ENCODE measurements at regions not wholly inside any gene's neighbourhood (a gene's known extent, or its start where the extent isn't known, plus 50 kb on each side); places are given as distances from the start of the nearest gene placed in this dataset.

- Histone ChIP-seq H3K4me1 (ENCODE audit: control insufficient read depth, insufficient read depth, low read length, poor library complexity, severe bottlenecking) (no peaks in the 10 kb centered on the region), H3K27ac (ENCODE audit: low read depth, low read length, severe bottlenecking) (no peak overlapping the region), H3K9me3 (ENCODE audit: control insufficient read depth, low read length) (no peaks in the 10 kb centered on the region), H3K36me3 (ENCODE audit: control insufficient read depth, insufficient read depth, low read length) (no peaks in the 10 kb centered on the region), H3K4me3 (ENCODE audit: extremely low read depth, insufficient read depth, low read length, poor library complexity, severe bottlenecking) (no peak overlapping the region)
- no CpG with 5 or more reads among the region's 2 CpGs for WGBS, 2 experiments (ENCODE audit: insufficient coverage in 2 of 2)
Observed at GRCh38 chr13:21785990-21786389, 115.1 kb downstream of the FGF9 start.

DNA sequence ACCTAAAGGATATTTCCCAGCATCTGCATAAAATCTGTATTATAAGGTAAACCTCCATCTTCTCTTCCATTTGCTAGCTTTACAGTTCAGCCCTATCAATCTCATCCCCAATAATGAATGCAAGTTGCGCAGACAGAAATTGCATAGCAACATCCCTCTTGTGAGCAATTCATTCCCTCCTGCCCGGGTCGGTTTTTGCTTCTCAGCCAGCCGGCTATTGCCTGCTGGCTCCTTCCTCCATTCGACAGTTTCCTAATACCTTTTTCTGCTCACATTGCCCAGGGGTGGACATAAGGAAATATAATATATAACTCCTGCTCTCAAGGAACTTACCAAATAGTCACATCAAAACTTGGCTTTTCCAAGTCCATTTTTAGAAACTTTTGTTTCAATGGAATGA, 125.2 kb downstream of the FGF9 start:
- 92 to 100% methylated on average over 3 to 4 of the region's 5 CpGs for WGBS, 2 experiments (ENCODE audit: insufficient coverage in 2 of 2)
- H3K27ac ChIP-seq (ENCODE audit: low read depth, low read length, severe bottlenecking), result no peak overlapping the region
- H3K36me3 ChIP-seq (ENCODE audit: control insufficient read depth, insufficient read depth, low read length), result no peaks in the 10 kb centered on the region
- no peaks in the 10 kb centered on the region for H3K9me3 ChIP-seq (ENCODE audit: control insufficient read depth, low read length)
- no peaks in the 10 kb centered on the region for H3K4me1 ChIP-seq (ENCODE audit: control insufficient read depth, insufficient read depth, low read length, poor library complexity, severe bottlenecking)
- no peak overlapping the region for H3K4me3 ChIP-seq (ENCODE audit: extremely low read depth, insufficient read depth, low read length, poor library complexity, severe bottlenecking)

- H3K9me3 ChIP-seq (ENCODE audit: control insufficient read depth, low read length), result no peaks in the 10 kb centered on the region
- no peak overlapping the region for H3K27ac ChIP-seq (ENCODE audit: low read depth, low read length, severe bottlenecking)
- no peak overlapping the region for H3K4me3 ChIP-seq (ENCODE audit: extremely low read depth, insufficient read depth, low read length, poor library complexity, severe bottlenecking)
- H3K4me1 ChIP-seq (ENCODE audit: control insufficient read depth, insufficient read depth, low read length, poor library complexity, severe bottlenecking), result no peaks in the 10 kb centered on the region
- WGBS, 2 experiments (ENCODE audit: insufficient coverage in 2 of 2), result 75 to 83% methylated on average over 5 to 7 of the region's 11 CpGs
- H3K36me3 ChIP-seq (ENCODE audit: control insufficient read depth, insufficient read depth, low read length), result no peaks in the 10 kb centered on the region
Observed at GRCh38 chr13:21796775-21797514, 126.1 kb downstream of the FGF9 start.

DNA sequence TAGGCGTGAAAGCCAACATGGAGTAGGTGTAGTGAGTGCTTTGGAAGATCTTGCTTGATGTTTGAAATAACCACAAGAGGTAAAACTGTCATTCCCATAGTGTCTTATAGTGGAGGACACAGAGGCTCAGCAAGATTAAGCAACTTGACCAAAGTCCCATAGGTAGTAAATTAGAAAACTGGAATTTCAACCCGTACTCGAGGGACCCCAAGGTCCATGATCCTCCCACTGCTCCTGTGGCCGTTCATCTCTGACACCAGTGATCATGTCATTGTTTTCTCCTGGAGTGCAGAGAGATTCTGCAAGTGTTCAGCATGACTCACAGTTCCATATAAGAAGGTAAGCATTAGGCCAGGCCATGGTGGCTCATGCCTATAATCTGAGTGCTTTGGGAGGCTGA, 126.9 kb downstream of the FGF9 start:
- no peaks in the 10 kb centered on the region for H3K9me3 ChIP-seq (ENCODE audit: control insufficient read depth, low read length)
- 80 to 85% methylated on average over 3 to 4 of the region's 4 CpGs for WGBS, 2 experiments (ENCODE audit: insufficient coverage in 2 of 2)
- H3K27ac ChIP-seq (ENCODE audit: low read depth, low read length, severe bottlenecking), result no peak overlapping the region
- no peak overlapping the region for H3K4me3 ChIP-seq (ENCODE audit: extremely low read depth, insufficient read depth, low read length, poor library complexity, severe bottlenecking)
- H3K4me1 ChIP-seq (ENCODE audit: control insufficient read depth, insufficient read depth, low read length, poor library complexity, severe bottlenecking), result no peaks in the 10 kb centered on the region
- H3K36me3 ChIP-seq (ENCODE audit: control insufficient read depth, insufficient read depth, low read length), result no peaks in the 10 kb centered on the region

DNA sequence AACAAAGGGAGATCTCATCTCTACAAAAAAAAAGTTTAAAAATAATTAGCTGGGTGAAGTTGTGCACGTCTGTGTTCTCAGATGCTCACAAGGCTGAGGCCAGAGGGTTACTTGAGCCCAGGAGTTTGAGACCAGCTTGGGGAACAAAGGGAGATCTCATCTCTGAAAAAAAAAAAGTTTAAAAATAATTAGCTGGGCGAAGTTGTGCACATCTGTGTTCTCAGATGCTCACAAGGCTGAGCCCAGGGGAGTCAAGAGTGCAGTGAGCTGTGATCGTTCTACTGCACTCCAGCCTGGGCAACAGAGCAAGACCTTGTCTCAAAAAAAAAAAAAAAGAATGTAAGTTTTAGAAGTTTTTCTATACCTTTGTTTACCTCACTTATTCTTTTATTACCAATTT, 127.3 kb downstream of the FGF9 start:
- H3K4me1 ChIP-seq (ENCODE audit: control insufficient read depth, insufficient read depth, low read length, poor library complexity, severe bottlenecking), result no peaks in the 10 kb centered on the region
- H3K27ac ChIP-seq (ENCODE audit: low read depth, low read length, severe bottlenecking), result no peak overlapping the region
- WGBS, 2 experiments (ENCODE audit: insufficient coverage in 2 of 2), result 81 to 88% methylated on average over 1 to 2 of the region's 3 CpGs

DNA sequence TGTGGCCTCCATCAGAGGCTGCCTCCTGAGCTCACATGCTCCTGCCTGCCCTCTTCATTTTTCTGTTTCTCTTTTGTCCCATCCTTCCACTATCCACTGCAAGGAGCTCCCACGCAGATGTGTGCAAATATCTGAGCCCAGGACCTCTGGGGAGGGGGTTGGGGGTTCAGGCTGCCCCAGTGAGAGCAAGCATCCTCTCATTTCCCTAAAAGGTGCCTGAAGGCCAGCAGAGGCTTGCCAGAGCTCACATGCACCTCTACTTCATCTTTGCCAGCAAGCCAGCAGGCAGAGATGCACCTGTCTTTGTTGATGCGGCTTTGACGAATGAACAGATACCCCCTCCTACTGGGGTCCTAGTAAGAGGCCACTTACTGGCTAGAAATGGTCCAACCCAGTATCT, 128.8 kb downstream of the FGF9 start:
- Histone ChIP-seq H3K27ac (ENCODE audit: low read depth, low read length, severe bottlenecking) (no peak overlapping the region), H3K4me1 (ENCODE audit: control insufficient read depth, insufficient read depth, low read length, poor library complexity, severe bottlenecking) (no peaks in the 10 kb centered on the region), H3K9me3 (ENCODE audit: control insufficient read depth, low read length) (no peaks in the 10 kb centered on the region), H3K4me3 (ENCODE audit: extremely low read depth, insufficient read depth, low read length, poor library complexity, severe bottlenecking) (no peak overlapping the region), H3K36me3 (ENCODE audit: control insufficient read depth, insufficient read depth, low read length) (no peaks in the 10 kb centered on the region)
- 97 to 100% methylated on average over 2 to 3 of the region's 3 CpGs for WGBS, 2 experiments (ENCODE audit: insufficient coverage in 2 of 2)

More for the DNA sequence above, 127.3 kb downstream of the FGF9 start:
- Histone ChIP-seq H3K36me3 (ENCODE audit: control insufficient read depth, insufficient read depth, low read length) (no peaks in the 10 kb centered on the region), H3K9me3 (ENCODE audit: control insufficient read depth, low read length) (no peaks in the 10 kb centered on the region), H3K4me3 (ENCODE audit: extremely low read depth, insufficient read depth, low read length, poor library complexity, severe bottlenecking) (no peak overlapping the region)

DNA sequence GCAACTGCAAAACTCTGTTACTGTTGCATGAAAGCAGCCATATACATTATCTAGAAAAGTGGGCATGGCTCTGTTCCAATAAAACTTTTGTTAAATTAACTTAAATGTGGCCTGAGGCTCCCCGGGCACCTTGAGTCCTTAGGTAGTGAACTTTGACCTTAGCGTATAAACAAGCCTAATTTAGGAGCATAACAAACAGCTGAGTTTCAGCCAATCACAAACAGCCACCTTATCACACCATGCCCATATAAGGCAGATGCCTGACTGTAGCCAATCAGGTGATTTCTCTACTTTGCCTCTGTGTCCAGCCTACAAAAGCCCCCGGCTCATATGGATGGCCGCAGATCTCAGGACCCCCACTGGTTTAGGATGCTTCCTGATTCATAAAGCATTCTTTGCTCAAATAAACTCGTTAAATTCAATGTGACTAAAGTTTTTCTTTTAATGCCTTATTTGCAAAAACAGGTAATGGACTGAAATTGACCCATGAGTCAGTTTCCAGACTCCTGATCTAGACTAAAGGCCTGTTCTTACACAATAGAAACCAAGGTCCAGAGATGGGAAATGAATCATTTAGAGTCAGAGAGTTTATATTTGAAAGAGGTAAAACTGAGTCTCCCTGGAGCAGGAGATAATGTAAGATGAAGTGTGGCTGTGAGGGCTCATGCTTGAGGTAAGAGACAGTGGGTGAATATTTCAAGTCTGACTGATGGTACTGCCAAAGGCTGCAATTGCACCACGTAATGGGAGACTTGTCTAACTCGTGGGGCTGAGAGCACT, 130.2 kb downstream of the FGF9 start:
- no peaks in the 10 kb centered on the region for H3K9me3 ChIP-seq (ENCODE audit: control insufficient read depth, low read length)
- no peaks in the 10 kb centered on the region for H3K4me1 ChIP-seq (ENCODE audit: control insufficient read depth, insufficient read depth, low read length, poor library complexity, severe bottlenecking)
- H3K27ac ChIP-seq (ENCODE audit: low read depth, low read length, severe bottlenecking), result no peak overlapping the region
- 91 to 92% methylated on average over 4 to 5 of the region's 7 CpGs for WGBS, 2 experiments (ENCODE audit: insufficient coverage in 2 of 2)
- H3K36me3 ChIP-seq (ENCODE audit: control insufficient read depth, insufficient read depth, low read length), result no peaks in the 10 kb centered on the region
- no peak overlapping the region for H3K4me3 ChIP-seq (ENCODE audit: extremely low read depth, insufficient read depth, low read length, poor library complexity, severe bottlenecking)

- 79 to 85% methylated on average over 2 of the region's 3 CpGs for WGBS, 2 experiments (ENCODE audit: insufficient coverage in 2 of 2)
- H3K27ac ChIP-seq (ENCODE audit: low read depth, low read length, severe bottlenecking), result no peak overlapping the region
- no peaks in the 10 kb centered on the region for H3K4me1 ChIP-seq (ENCODE audit: control insufficient read depth, insufficient read depth, low read length, poor library complexity, severe bottlenecking)
- no peak overlapping the region for H3K4me3 ChIP-seq (ENCODE audit: extremely low read depth, insufficient read depth, low read length, poor library complexity, severe bottlenecking)
- H3K36me3 ChIP-seq (ENCODE audit: control insufficient read depth, insufficient read depth, low read length), result no peaks in the 10 kb centered on the region
- H3K9me3 ChIP-seq (ENCODE audit: control insufficient read depth, low read length), result no peaks in the 10 kb centered on the region
Observed at GRCh38 chr13:21805733-21806132, 134.9 kb downstream of the FGF9 start.

GRCh38 chr13:21812192-21812626, 141.3 kb downstream of the FGF9 start:
- H3K9me3 ChIP-seq (ENCODE audit: control insufficient read depth, low read length), result no peaks in the 10 kb centered on the region
- no peak overlapping the region for H3K4me3 ChIP-seq (ENCODE audit: extremely low read depth, insufficient read depth, low read length, poor library complexity, severe bottlenecking)
- H3K27ac ChIP-seq (ENCODE audit: low read depth, low read length, severe bottlenecking), result no peak overlapping the region
- H3K4me1 ChIP-seq (ENCODE audit: control insufficient read depth, insufficient read depth, low read length, poor library complexity, severe bottlenecking), result no peaks in the 10 kb centered on the region
- no peaks in the 10 kb centered on the region for H3K36me3 ChIP-seq (ENCODE audit: control insufficient read depth, insufficient read depth, low read length)
- 79 to 91% methylated on average over 11 of the region's 12 CpGs for WGBS, 2 experiments (ENCODE audit: insufficient coverage in 2 of 2)

- 92 to 100% methylated on average over 1 to 3 of the region's 4 CpGs for WGBS, 2 experiments (ENCODE audit: insufficient coverage in 2 of 2)
- Histone ChIP-seq H3K4me1 (ENCODE audit: control insufficient read depth, insufficient read depth, low read length, poor library complexity, severe bottlenecking) (no peaks in the 10 kb centered on the region), H3K36me3 (ENCODE audit: control insufficient read depth, insufficient read depth, low read length) (no peaks in the 10 kb centered on the region)
Observed at GRCh38 chr13:21813110-21813509, 142.2 kb downstream of the FGF9 start.

GRCh38 chr13:21813844-21814243, 143.0 kb downstream of the FGF9 start:
- Histone ChIP-seq H3K36me3 (ENCODE audit: control insufficient read depth, insufficient read depth, low read length) (no peaks in the 10 kb centered on the region), H3K9me3 (ENCODE audit: control insufficient read depth, low read length) (no peaks in the 10 kb centered on the region), H3K4me1 (ENCODE audit: control insufficient read depth, insufficient read depth, low read length, poor library complexity, severe bottlenecking) (no peaks in the 10 kb centered on the region), H3K27ac (ENCODE audit: low read depth, low read length, severe bottlenecking) (no peak overlapping the region), H3K4me3 (ENCODE audit: extremely low read depth, insufficient read depth, low read length, poor library complexity, severe bottlenecking) (no peak overlapping the region)
- 69 to 78% methylated on average over 2 to 3 of the region's 4 CpGs for WGBS, 2 experiments (ENCODE audit: insufficient coverage in 2 of 2)

More at GRCh38 chr13:21813110-21813509, 142.2 kb downstream of the FGF9 start:
- H3K9me3 ChIP-seq (ENCODE audit: control insufficient read depth, low read length), result no peaks in the 10 kb centered on the region
- no peak overlapping the region for H3K27ac ChIP-seq (ENCODE audit: low read depth, low read length, severe bottlenecking)
- H3K4me3 ChIP-seq (ENCODE audit: extremely low read depth, insufficient read depth, low read length, poor library complexity, severe bottlenecking), result no peak overlapping the region

Data from mesodermal cell (in vitro differentiated cells).